ENCODE measurements at regions not wholly inside any gene's neighbourhood (a gene's known extent, or its start where the extent isn't known, plus 50 kb on each side); places are given as distances from the start of the nearest gene placed in this dataset.
"Not testable (repeated sequence)": the region's sequence is repeated elsewhere in the genome, so short reads cannot be mapped to it uniquely, and the experiment has no call there.

DNA sequence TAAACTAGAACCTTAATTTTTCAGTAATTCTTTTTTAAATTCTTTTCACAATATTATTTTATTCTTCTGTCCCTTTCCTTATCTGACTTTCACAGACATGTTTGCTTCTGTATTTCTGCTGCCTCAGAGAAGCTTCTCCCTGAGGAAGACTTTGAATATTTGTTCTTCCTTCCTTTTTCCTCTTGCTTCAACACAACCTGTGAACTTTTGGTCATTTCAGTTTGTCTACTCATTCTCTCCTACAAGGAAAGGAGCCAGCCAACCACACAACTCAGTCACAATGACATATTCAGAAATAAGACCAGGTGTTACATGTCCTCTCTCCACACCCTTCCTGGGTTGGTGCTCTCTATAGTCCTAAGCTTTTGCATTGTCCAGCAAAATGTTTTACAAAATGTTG is 310.4 kb downstream of the TFAP2B start:
- no peak for DNase-seq (ENCODE audit: low spot score)
- in situ Hi-C loops (cut with MboI; ENCODE audit: low sequenced_read_pairs, unreplicated experiment): no loop called here
- TF ChIP-seq, protein P1, sequence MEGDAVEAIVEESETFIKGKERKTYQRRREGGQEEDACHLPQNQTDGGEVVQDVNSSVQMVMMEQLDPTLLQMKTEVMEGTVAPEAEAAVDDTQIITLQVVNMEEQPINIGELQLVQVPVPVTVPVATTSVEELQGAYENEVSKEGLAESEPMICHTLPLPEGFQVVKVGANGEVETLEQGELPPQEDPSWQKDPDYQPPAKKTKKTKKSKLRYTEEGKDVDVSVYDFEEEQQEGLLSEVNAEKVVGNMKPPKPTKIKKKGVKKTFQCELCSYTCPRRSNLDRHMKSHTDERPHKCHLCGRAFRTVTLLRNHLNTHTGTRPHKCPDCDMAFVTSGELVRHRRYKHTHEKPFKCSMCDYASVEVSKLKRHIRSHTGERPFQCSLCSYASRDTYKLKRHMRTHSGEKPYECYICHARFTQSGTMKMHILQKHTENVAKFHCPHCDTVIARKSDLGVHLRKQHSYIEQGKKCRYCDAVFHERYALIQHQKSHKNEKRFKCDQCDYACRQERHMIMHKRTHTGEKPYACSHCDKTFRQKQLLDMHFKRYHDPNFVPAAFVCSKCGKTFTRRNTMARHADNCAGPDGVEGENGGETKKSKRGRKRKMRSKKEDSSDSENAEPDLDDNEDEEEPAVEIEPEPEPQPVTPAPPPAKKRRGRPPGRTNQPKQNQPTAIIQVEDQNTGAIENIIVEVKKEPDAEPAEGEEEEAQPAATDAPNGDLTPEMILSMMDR (IDR thresholded peaks at IDR 0.05; ENCODE audit: borderline replicate concordance, control extremely low read depth, extremely low read depth, insufficient read depth, missing control alignments): no peak

DNA sequence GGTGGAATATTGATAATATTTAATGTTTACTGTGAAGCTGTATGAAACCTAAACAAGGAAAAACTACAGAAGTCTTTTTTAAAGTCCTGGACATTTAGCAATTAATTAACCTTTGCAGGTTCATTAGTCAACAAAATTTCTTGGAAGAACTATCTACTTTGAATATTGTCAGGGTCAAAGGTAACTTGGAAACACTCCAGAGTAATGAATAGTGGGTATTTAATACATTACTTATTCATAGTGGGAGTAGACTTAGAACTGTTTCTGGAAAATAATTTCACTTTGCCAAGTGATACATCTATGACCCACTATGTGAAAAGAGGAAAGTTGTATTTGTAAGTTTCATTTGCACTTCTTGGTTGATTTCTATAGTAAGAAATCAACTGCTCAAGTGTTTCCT is 319.1 kb downstream of the TFAP2B start:
- TF ChIP-seq, protein P1 (IDR thresholded peaks at IDR 0.05; ENCODE audit: borderline replicate concordance, control extremely low read depth, extremely low read depth, insufficient read depth, missing control alignments): no peak
- DNase-seq (ENCODE audit: low spot score): no peak
- in situ Hi-C loops (cut with MboI; ENCODE audit: low sequenced_read_pairs, unreplicated experiment): no loop called here

DNA sequence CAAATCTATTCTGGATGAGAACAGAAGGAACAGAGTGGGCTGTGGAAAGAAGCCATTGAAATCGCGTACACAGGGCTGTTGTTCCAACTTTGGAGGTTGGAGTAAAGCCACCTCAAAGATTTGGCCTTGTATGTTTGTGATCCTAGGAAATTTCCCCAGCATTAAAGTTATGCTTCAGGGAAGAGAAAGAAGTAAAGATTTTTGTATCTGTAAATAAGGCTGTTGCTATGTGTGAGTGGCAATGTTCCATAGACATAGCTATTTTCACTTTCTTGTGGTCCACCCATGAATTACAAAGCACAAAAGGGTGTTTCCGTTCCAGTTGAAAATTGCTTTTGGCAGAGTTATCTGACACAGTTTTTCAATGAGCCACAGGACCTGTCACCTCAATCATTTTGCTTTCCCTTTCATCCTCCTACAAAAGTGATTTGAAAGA is 321.3 kb downstream of the TFAP2B start:
- TF ChIP-seq, protein P1 (IDR thresholded peaks at IDR 0.05; ENCODE audit: borderline replicate concordance, control extremely low read depth, extremely low read depth, insufficient read depth, missing control alignments): no peak
- no peak for DNase-seq (ENCODE audit: low spot score)
- in situ Hi-C loops (cut with MboI; ENCODE audit: low sequenced_read_pairs, unreplicated experiment): no loop called here

DNA sequence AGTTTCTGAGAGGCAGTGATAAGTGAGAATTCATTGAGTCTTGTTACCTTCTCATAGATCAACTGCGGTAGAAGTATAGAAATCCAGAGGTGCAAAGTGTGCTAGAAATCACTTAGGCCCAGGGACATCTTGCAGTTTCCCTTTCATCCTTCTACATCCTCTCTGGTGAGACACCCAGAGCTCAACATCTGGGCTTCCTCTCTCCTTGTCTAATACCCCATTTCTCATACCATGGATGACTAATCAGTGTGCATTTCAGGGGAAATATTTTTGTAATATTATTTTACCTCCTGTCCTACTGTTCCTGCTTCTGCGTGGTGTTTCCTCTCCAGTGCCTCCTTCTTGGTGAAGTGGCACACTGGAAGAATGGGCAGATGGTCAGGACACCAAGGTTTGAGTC is 322.4 kb downstream of the TFAP2B start:
- TF ChIP-seq, protein P1 (IDR thresholded peaks at IDR 0.05; ENCODE audit: borderline replicate concordance, control extremely low read depth, extremely low read depth, insufficient read depth, missing control alignments): no peak
- no peak for DNase-seq (ENCODE audit: low spot score)
- in situ Hi-C loops (cut with MboI; ENCODE audit: low sequenced_read_pairs, unreplicated experiment): no loop called here

DNA sequence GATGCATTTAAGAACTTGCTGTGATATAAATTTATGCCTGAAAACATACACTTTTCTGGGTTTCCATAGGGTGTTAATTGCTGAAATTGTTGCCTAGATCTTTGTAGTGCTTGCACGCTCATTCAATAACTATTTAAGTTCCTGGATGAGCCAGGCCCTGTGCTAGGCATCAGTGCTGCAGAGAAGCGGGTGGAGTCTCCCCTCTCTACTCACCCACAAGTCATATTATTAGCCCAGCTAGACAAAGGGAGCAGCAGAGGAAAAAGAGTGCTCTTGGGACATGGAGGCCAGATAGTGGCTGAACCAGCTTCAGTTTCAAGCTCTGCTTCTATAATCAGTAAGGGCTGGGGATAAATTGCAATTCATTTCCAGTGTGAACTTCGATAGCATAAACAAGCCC is 329.1 kb downstream of the TFAP2B start:
- TF ChIP-seq, protein P1 (IDR thresholded peaks at IDR 0.05; ENCODE audit: borderline replicate concordance, control extremely low read depth, extremely low read depth, insufficient read depth, missing control alignments): no peak
- DNase-seq (ENCODE audit: low spot score): no peak
- in situ Hi-C loops (cut with MboI; ENCODE audit: low sequenced_read_pairs, unreplicated experiment): no loop called here

DNA sequence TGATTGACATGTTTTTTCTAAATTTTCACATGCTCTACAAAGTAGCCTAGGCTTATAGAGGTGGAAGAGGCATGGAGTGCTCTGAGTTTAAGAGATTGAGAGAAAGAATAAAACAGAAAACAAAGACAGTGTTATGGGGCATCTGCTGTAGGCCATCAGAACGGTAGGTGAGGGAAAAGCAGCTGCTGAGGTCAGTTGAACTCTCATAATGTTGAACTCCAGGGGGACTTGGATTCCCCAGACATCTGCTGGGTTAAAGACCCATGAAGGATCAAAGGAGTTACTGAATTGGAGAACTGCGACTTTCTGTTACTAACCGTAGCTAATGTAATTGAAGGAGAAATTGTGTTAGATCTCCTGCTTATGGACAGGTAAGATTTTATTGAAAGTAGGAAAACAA is 333.9 kb downstream of the TFAP2B start:
- in situ Hi-C loops (cut with MboI; ENCODE audit: low sequenced_read_pairs, unreplicated experiment): no loop called here
- no peak for DNase-seq (ENCODE audit: low spot score)
- TF ChIP-seq, protein P1 (IDR thresholded peaks at IDR 0.05; ENCODE audit: borderline replicate concordance, control extremely low read depth, extremely low read depth, insufficient read depth, missing control alignments): no peak

DNA sequence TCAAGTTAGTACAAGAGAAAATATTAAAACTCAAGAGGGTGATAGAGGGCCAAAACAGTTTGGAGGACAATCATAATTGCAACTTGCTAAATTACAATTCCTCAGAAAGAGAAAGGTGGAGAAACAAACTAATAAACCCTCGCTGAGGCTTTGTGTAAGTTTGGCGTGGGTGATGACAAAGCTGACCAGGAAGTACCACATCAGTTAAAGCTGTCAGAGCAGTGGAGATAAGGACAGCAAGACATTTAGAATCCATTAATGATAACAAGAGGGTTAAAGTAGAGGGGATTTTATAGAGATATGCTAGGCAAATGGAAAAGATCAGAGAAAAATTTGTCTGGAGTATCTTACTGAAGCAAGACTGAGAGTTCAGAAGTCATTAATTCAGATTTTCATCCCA is 334.4 kb downstream of the TFAP2B start:
- in situ Hi-C loops (cut with MboI; ENCODE audit: low sequenced_read_pairs, unreplicated experiment): no loop called here

DNA sequence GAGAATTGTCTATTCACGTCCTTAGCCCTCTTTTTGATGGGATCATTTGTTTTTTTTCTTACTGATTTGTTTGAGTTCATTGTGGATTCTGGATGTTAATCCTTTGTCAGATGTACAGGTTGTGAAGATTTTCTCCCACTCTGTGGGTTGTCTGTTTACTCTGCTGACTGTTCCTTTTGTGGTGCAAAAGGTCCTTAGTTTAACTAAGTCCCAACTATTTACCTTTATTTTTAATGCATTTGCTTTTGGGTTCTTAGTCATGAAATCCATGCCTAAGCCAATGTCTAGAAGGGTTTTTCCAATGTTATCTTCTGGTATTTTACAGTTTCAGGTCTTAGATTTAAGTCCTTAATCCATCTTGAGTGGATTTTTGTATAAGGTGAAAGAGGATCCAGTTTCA is 336.3 kb downstream of the TFAP2B start:
- DNase-seq (ENCODE audit: low spot score); in situ Hi-C loops (cut with MboI; ENCODE audit: low sequenced_read_pairs, unreplicated experiment): not testable (repeated sequence)

More for the DNA sequence above, 334.4 kb downstream of the TFAP2B start:
- TF ChIP-seq, protein P1 (IDR thresholded peaks at IDR 0.05; ENCODE audit: borderline replicate concordance, control extremely low read depth, extremely low read depth, insufficient read depth, missing control alignments): no peak
- DNase-seq (ENCODE audit: low spot score): no peak

DNA sequence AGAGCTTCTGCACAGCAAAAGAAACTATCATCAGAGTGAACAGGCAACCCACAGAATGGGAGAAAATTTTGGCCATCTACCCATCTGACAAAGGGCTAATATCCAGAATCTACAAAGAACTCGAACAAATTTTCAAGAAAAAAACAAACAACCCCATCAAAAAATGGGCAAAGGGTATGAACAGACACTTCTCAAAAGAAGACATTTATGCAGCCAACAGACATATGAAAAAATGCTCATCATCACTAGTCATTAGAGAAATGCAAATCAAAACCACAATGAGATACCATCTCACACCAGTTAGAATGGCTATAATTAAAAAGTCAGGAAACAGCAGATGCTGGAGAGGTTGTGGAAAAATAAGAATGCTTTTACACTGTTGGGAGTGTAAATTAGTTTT is 340.6 kb downstream of the TFAP2B start:
- in situ Hi-C loops (cut with MboI; ENCODE audit: low sequenced_read_pairs, unreplicated experiment); DNase-seq (ENCODE audit: low spot score): not testable (repeated sequence)

All from GM13976 (cell line).